HCT116 (cell line): ENCODE measurements at regions not wholly inside any gene's neighbourhood (a gene's known extent, or its start where the extent isn't known, plus 50 kb on each side); places are given as distances from the start of the nearest gene placed in this dataset.

Source experiments
- ATAC-seq: fragments of 200-7000 bp; cut with Tn5 transposase; 2 replicates; pipeline ENCODE4 v1.9.1; 2020; ENCODE audit warnings: mild to moderate bottlenecking, moderate library complexity
- BruUV-seq: library from RNA; stranded (reverse); fragments of 400-500 nt; replicated peaks from 2 replicates; lab custom pipeline; 2021; lab: Mats Ljungman, UMichigan
- CTCF ChIA-PET: fragments of 300-600 bp; sonication (Branson Sonifier 250); formaldehyde crosslinking; loops from one replicate; lab custom pipeline; 2021; ENCODE audit warnings: antibody characterized with exemption; lab: Charles Lee
- POLR2A ChIA-PET: fragments of 300-600, 350-600 bp; sonication (Branson Sonifier 250); formaldehyde crosslinking; loops from one replicate; lab custom pipeline; 2021; ENCODE audit warnings: antibody characterized with exemption; lab: Charles Lee
- RAD21 ChIA-PET, 2 experiments: fragments of 300-600 bp; sonication (Branson Sonifier 250); formaldehyde crosslinking; loops; one replicate each; lab custom pipeline; 2023; ENCODE audit warnings: low total read pairs in 2 of 2; ENCODE audit not compliant: uncharacterized antibody in 2 of 2, unreplicated experiment in 2 of 2, low non-redundant PET in 1 of 2; lab: Charles Lee
- DNase-seq: peaks from one replicate; pipeline ENCODE4 v3.0.0-alpha.2; 2010; ENCODE audit warnings: low read depth, low spot score
- H2AFZ ChIP-seq: fragments of 200-600 bp; shearing (Covaris generic), sonication (generic); 2 replicates; pipeline ENCODE4 v1.6.1; 2017; ENCODE audit warnings: low read depth, mixed run types, mixed read lengths, antibody characterized with exemption, low read length; ENCODE audit not compliant: poor library complexity, severe bottlenecking
- H3K27ac ChIP-seq: 2 replicates; pipeline ENCODE4 v1.5.1; 2012; ENCODE audit warnings: low read depth, low read length
- H3K27me3 ChIP-seq: fragments of 200-600 bp; sonication (generic); 2 replicates; pipeline ENCODE4 v1.6.1; 2016; ENCODE audit warnings: mixed run types, low read length, mixed read lengths; ENCODE audit not compliant: insufficient read depth
- H3K36me3 ChIP-seq, 2 experiments: fragments of 200-500 bp in 1 of 2; fragments of 200-600 bp in 1 of 2; sonication (Bioruptor generic) in 1 of 2; sonication (generic) in 1 of 2; 2 replicates each; pipeline versions ENCODE4 v1.5.1 to v1.6.1; 2014 to 2016; ENCODE audit warnings: low read length in 2 of 2, inconsistent platforms in 1 of 2, mixed read lengths in 1 of 2, mixed run types in 1 of 2; ENCODE audit not compliant: insufficient read depth in 2 of 2, control insufficient read depth in 1 of 2
- H3K4me1 ChIP-seq, 2 experiments: fragments of 200-600 bp in 1 of 2; sonication (generic) in 1 of 2; 2 replicates each; pipeline versions ENCODE4 v1.5.1 to v1.6.1; 2012 to 2017; ENCODE audit warnings: low read length in 2 of 2, inconsistent platforms in 1 of 2, mild to moderate bottlenecking in 1 of 2, mixed read lengths in 1 of 2, mixed run types in 1 of 2, moderate library complexity in 1 of 2; ENCODE audit not compliant: insufficient read depth in 2 of 2, control insufficient read depth in 1 of 2
- H3K4me2 ChIP-seq: fragments of 200-600 bp; sonication (generic); 2 replicates; pipeline ENCODE4 v1.6.1; 2017; ENCODE audit warnings: mixed run types, low read length, mixed read lengths
- H3K4me3 ChIP-seq, 2 experiments: fragments of 200-600 bp in 1 of 2; sonication (generic) in 1 of 2; replicated peaks in 1 of 2; 2 replicates each; pipeline ENCODE4 v1.5.1; 2011 to 2016; ENCODE audit warnings: low read length in 2 of 2, control low read depth in 1 of 2, low read depth in 1 of 2, mild to moderate bottlenecking in 1 of 2, mixed read lengths in 1 of 2, mixed run types in 1 of 2
- H3K79me2 ChIP-seq: fragments of 200-600 bp; sonication (generic); 2 replicates; pipeline ENCODE4 v1.6.1; 2017; ENCODE audit warnings: mild to moderate bottlenecking, mixed run types, low read length, moderate library complexity, mixed read lengths; ENCODE audit not compliant: insufficient read depth
- H3K9ac ChIP-seq: fragments of 200-600 bp; sonication (generic); 2 replicates; pipeline ENCODE4 v1.6.1; 2016; ENCODE audit warnings: low read length, mixed read lengths
- H3K9me2 ChIP-seq: fragments of 200-600 bp; sonication (generic), shearing (Covaris generic); 2 replicates; pipeline ENCODE4 v1.6.1; 2017; ENCODE audit warnings: mixed run types, mild to moderate bottlenecking, moderate library complexity; ENCODE audit not compliant: insufficient read depth
- H3K9me3 ChIP-seq, 2 experiments: fragments of 200-500 bp in 1 of 2; fragments of 200-600 bp in 1 of 2; sonication (Bioruptor generic) in 1 of 2; sonication (generic) in 1 of 2; 2 replicates each; pipeline ENCODE4 v1.6.1; 2014 to 2017; ENCODE audit warnings: low read length in 2 of 2, mixed read lengths in 2 of 2, inconsistent platforms in 1 of 2, low read depth in 1 of 2, mild to moderate bottlenecking in 1 of 2, mixed run types in 1 of 2, moderate library complexity in 1 of 2; ENCODE audit not compliant: control insufficient read depth in 1 of 2, insufficient read depth in 1 of 2
- H4K20me1 ChIP-seq: fragments of 200-600 bp; sonication (generic), shearing (Covaris generic); 2 replicates; pipeline ENCODE4 v1.6.1; 2017; ENCODE audit warnings: mixed run types, mild to moderate bottlenecking, moderate library complexity; ENCODE audit not compliant: insufficient read depth
- EGR1 ChIP-seq: IDR thresholded peaks from 2 replicates; pipeline ENCODE4 v1.6.1; 2012; ENCODE audit warnings: low read depth
- ELF1 ChIP-seq: IDR thresholded peaks from 2 replicates; pipeline ENCODE4 v1.6.1; 2012; ENCODE audit warnings: low read depth, borderline replicate concordance
- POLR2A ChIP-seq: IDR thresholded peaks from 2 replicates; pipeline ENCODE4 v1.7.0; 2011; ENCODE audit warnings: borderline replicate concordance; ENCODE audit not compliant: insufficient read depth, insufficient read length; ENCODE audit errors: extremely low read depth
- YY1 ChIP-seq: IDR thresholded peaks from 2 replicates; pipeline ENCODE4 v1.6.1; 2011; ENCODE audit warnings: low read length, low read depth, moderate library complexity, mild to moderate bottlenecking; ENCODE audit not compliant: insufficient replicate concordance; ENCODE audit errors: extremely low read depth
- intact Hi-C: fragments of 100-400 bp; cut with micrococcal nuclease; formaldehyde crosslinking; loops from 2 replicates; pipeline ENCODE4 v1.10.0; 2022
- TF ChIP-seq, protein P1 (sequence below), 3 experiments: fragments of 200-600 bp in 1 of 3; sonication (generic) in 1 of 3; IDR thresholded peaks in 2 of 3; conservative IDR thresholded peaks in 1 of 3; 2 replicates each; pipeline ENCODE4 v1.5.1; 2012 to 2017; ENCODE audit warnings: low read depth in 2 of 3, low read length in 2 of 3, antibody characterized with exemption in 1 of 3, borderline replicate concordance in 1 of 3, control low read depth in 1 of 3, mild to moderate bottlenecking in 1 of 3, mixed read lengths in 1 of 3, mixed run types in 1 of 3, moderate library complexity in 1 of 3; ENCODE audit not compliant: insufficient read depth in 1 of 3
- TF ChIP-seq, protein P2 (sequence below): IDR thresholded peaks from 2 replicates; pipeline ENCODE4 v1.6.1; 2012
- TF ChIP-seq, protein P3 (sequence below): IDR thresholded peaks from 2 replicates; pipeline ENCODE4 v1.6.1; 2011; ENCODE audit warnings: mild to moderate bottlenecking, low read length, moderate library complexity; ENCODE audit not compliant: insufficient replicate concordance; ENCODE audit errors: extremely low read depth
- TF ChIP-seq, protein P4 (sequence below): IDR thresholded peaks from 2 replicates; pipeline ENCODE4 v1.6.1; 2012

DNA sequence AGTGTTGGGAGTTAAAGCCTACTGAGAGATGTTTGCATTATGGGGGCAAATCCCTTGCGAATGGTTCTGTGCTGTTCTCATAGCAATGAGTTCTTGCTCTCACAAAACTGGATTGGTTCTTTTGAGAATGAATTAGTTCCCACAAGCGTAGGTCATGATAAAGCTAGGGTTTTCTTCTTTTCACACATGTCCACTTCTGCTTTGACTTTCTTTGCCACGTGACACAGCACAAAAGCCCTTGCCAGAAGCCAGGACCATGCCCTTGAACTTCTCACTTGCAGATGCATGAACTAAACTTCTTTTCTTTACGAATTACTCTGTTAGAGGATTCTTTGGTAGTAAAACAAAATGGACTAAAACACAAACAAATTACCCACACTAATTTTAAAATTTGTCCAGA is 922.8 kb downstream of the EPHA7 start (continued):
- TF ChIP-seq, protein P1, sequence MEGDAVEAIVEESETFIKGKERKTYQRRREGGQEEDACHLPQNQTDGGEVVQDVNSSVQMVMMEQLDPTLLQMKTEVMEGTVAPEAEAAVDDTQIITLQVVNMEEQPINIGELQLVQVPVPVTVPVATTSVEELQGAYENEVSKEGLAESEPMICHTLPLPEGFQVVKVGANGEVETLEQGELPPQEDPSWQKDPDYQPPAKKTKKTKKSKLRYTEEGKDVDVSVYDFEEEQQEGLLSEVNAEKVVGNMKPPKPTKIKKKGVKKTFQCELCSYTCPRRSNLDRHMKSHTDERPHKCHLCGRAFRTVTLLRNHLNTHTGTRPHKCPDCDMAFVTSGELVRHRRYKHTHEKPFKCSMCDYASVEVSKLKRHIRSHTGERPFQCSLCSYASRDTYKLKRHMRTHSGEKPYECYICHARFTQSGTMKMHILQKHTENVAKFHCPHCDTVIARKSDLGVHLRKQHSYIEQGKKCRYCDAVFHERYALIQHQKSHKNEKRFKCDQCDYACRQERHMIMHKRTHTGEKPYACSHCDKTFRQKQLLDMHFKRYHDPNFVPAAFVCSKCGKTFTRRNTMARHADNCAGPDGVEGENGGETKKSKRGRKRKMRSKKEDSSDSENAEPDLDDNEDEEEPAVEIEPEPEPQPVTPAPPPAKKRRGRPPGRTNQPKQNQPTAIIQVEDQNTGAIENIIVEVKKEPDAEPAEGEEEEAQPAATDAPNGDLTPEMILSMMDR (IDR thresholded peaks at IDR 0.05 in 2 of 3, conservative IDR thresholded peaks at IDR 0.05 in 1 of 3; ENCODE audit: borderline replicate concordance in 1 of 3, insufficient read depth in 1 of 3, low read depth in 2 of 3, low read length in 2 of 3), result no peak
- TF ChIP-seq, protein P2, sequence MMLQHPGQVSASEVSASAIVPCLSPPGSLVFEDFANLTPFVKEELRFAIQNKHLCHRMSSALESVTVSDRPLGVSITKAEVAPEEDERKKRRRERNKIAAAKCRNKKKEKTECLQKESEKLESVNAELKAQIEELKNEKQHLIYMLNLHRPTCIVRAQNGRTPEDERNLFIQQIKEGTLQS, result no peak
- TF ChIP-seq, protein P3, sequence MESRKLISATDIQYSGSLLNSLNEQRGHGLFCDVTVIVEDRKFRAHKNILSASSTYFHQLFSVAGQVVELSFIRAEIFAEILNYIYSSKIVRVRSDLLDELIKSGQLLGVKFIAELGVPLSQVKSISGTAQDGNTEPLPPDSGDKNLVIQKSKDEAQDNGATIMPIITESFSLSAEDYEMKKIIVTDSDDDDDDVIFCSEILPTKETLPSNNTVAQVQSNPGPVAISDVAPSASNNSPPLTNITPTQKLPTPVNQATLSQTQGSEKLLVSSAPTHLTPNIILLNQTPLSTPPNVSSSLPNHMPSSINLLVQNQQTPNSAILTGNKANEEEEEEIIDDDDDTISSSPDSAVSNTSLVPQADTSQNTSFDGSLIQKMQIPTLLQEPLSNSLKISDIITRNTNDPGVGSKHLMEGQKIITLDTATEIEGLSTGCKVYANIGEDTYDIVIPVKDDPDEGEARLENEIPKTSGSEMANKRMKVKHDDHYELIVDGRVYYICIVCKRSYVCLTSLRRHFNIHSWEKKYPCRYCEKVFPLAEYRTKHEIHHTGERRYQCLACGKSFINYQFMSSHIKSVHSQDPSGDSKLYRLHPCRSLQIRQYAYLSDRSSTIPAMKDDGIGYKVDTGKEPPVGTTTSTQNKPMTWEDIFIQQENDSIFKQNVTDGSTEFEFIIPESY, result no peak
- TF ChIP-seq POLR2A, result no peak
- no peak for TF ChIP-seq EGR1

DNA sequence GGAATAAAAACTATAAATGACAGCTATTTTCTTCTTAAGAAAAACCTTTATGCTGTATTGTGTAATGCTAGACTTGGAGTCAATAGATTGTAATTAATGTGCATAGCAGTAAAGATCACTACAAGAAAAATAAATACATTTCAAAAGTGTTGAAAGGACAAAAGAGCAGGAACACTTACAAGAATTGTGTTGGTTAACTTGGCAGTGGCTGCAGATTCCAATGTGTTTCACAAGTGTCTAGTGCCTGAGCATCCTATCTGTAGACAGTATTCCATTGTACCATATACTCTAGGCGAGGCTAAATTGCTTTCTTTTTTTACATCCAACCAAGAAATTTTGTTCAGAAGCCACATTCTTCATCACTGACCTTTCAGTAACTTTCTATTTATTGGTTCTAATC is 924.1 kb downstream of the EPHA7 start:
- Histone ChIP-seq H3K9me2 (no peaks in the 10 kb centered on the region), H3K36me3 (no peaks in the 10 kb centered on the region)
- DNase-seq, result no peak
- no TSS peak for BruUV-seq
- ChIA-PET POLR2A (no interaction called here), RAD21 (no interaction called here)
- TF ChIP-seq YY1 (no peak), ELF1 (no peak)
- TF ChIP-seq, protein P2, result no peak
- TF ChIP-seq, protein P4, sequence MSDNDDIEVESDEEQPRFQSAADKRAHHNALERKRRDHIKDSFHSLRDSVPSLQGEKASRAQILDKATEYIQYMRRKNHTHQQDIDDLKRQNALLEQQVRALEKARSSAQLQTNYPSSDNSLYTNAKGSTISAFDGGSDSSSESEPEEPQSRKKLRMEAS, result no peak
- TF ChIP-seq, all 23 proteins: peak for 0
- no peaks in the 10 kb centered on the region for H4K20me1 ChIP-seq
- peaks cover 0 to 4% of the 10 kb centered on the region in 2 experiments; a peak in 2 of 4 replicates for H3K9me3 ChIP-seq
- no peaks in the 10 kb centered on the region for H3K4me1 ChIP-seq
- no peak overlapping the region for H3K4me3 ChIP-seq
- CTCF ChIA-PET, result no interaction called here
- H2AFZ ChIP-seq, result no peak overlapping the region
- H3K27me3 ChIP-seq, result no peaks in the 10 kb centered on the region
- ATAC-seq, result no peak
- H3K27ac ChIP-seq, result no peak overlapping the region
- intact Hi-C loops, result no loop called here
- no peaks in the 10 kb centered on the region for H3K79me2 ChIP-seq
- H3K9ac ChIP-seq, result no peak overlapping the region
- H3K4me2 ChIP-seq, result no peak overlapping the region
